ENCODE measurements at regions not wholly inside any gene's neighbourhood (a gene's known extent, or its start where the extent isn't known, plus 50 kb on each side); places are given as distances from the start of the nearest gene placed in this dataset.

- FAIRE-seq (no peak), DNase-seq (ENCODE audit: insufficient read length, low spot score) (no peak)
- TF ChIP-seq CTCF (IDR thresholded peaks at IDR 0.05; ENCODE audit: insufficient read depth, missing control alignments), result no peak
Observed at GRCh38 chr17:79425686-79426085, 185.2 kb downstream of the RBFOX3 start.

- DNase-seq (ENCODE audit: insufficient read length, low spot score) (no peak), FAIRE-seq (no peak)
- TF ChIP-seq CTCF (IDR thresholded peaks at IDR 0.05; ENCODE audit: insufficient read depth, missing control alignments), result no peak
Observed at GRCh38 chr17:79424471-79425185, 186.2 kb downstream of the RBFOX3 start.

- FAIRE-seq, result no peak
- DNase-seq (ENCODE audit: insufficient read length, low spot score), result no peak
- no peak for TF ChIP-seq CTCF (IDR thresholded peaks at IDR 0.05; ENCODE audit: insufficient read depth, missing control alignments)
Observed at GRCh38 chr17:79423811-79424465, 186.9 kb downstream of the RBFOX3 start.

GRCh38 chr17:79422236-79422635 lies 188.6 kb downstream of the RBFOX3 start:
- DNase-seq (ENCODE audit: insufficient read length, low spot score) (no peak), FAIRE-seq (no peak)
- no peak for TF ChIP-seq CTCF (IDR thresholded peaks at IDR 0.05; ENCODE audit: insufficient read depth, missing control alignments)

GRCh38 chr17:79420318-79421243 lies 190.3 kb downstream of the RBFOX3 start:
- no peak for DNase-seq (ENCODE audit: insufficient read length, low spot score)
- no peak for TF ChIP-seq CTCF (IDR thresholded peaks at IDR 0.05; ENCODE audit: insufficient read depth, missing control alignments)
- FAIRE-seq, result no peak

GRCh38 chr17:79417476-79417988 lies 193.3 kb downstream of the RBFOX3 start:
- DNase-seq (ENCODE audit: insufficient read length, low spot score), result no peak
- TF ChIP-seq CTCF (IDR thresholded peaks at IDR 0.05; ENCODE audit: insufficient read depth, missing control alignments), result no peak
- no peak for FAIRE-seq
